SK-N-SH treated with all-trans-retinoic acid at 6 μM for 48 hours (cell line): ENCODE measurements at regions not wholly inside any gene's neighbourhood (a gene's known extent, or its start where the extent isn't known, plus 50 kb on each side); places are given as distances from the start of the nearest gene placed in this dataset.

Source experiments
- ARNTL ChIP-seq: fragments of 450-650 bp; formaldehyde crosslinking; IDR thresholded peaks from 2 replicates; pipeline ENCODE4 v1.5.0; 2020; ENCODE audit warnings: low read depth, mild to moderate bottlenecking, moderate library complexity, borderline replicate concordance
- BACH2 ChIP-seq: fragments of 250-450 bp; sonication (Bioruptor Pico); IDR thresholded peaks from 2 replicates; pipeline ENCODE4 v1.9.0; 2021; ENCODE audit warnings: mild to moderate bottlenecking, borderline replicate concordance
- GLIS3 ChIP-seq: fragments of 250-450 bp; sonication (Bioruptor Pico); IDR thresholded peaks from 2 replicates; pipeline ENCODE4 v1.5.0; 2020; ENCODE audit warnings: mild to moderate bottlenecking, moderate library complexity
- OSR1 ChIP-seq: fragments of 250-450 bp; sonication (Bioruptor Pico); IDR thresholded peaks from 2 replicates; pipeline ENCODE4 v1.8.0; 2022; ENCODE audit warnings: moderate library complexity, mild to moderate bottlenecking, inconsistent platforms
- RARB ChIP-seq: fragments of 250-450 bp; sonication (Bioruptor Pico); IDR thresholded peaks from 2 replicates; pipeline ENCODE4 v1.8.0; 2021; ENCODE audit warnings: mild to moderate bottlenecking, moderate library complexity
- SNAI2 ChIP-seq: fragments of 250-450 bp; sonication (Bioruptor Pico); IDR thresholded peaks from 2 replicates; pipeline ENCODE4 v1.5.0; 2020; ENCODE audit warnings: mild to moderate bottlenecking, moderate library complexity
- ZNF565 ChIP-seq: fragments of 450-650 bp; formaldehyde crosslinking; conservative IDR thresholded peaks from 2 replicates; pipeline ENCODE4 v1.5.0; 2020; ENCODE audit warnings: low read depth, mild to moderate bottlenecking, moderate library complexity
- ZNF70 ChIP-seq: fragments of 450-650 bp; formaldehyde crosslinking; IDR thresholded peaks from 2 replicates; pipeline ENCODE4 v1.5.0; 2020; ENCODE audit warnings: mild to moderate bottlenecking, moderate library complexity
- ZNF8 ChIP-seq: fragments of 450-650 bp; formaldehyde crosslinking; IDR thresholded peaks from 2 replicates; pipeline ENCODE4 v1.5.0; 2020; ENCODE audit warnings: mild to moderate bottlenecking, moderate library complexity
- TF ChIP-seq, protein P1 (sequence below): fragments of 250-450 bp; sonication (Bioruptor Pico); IDR thresholded peaks from 2 replicates; pipeline ENCODE4 v1.8.0; 2020; ENCODE audit warnings: mild to moderate bottlenecking, moderate library complexity, borderline replicate concordance
- TF ChIP-seq, protein P2 (sequence below): fragments of 250-450 bp; sonication (Bioruptor Pico); IDR thresholded peaks from 2 replicates; pipeline ENCODE4 v1.8.0; 2021; ENCODE audit warnings: low read depth, mild to moderate bottlenecking, moderate library complexity, borderline replicate concordance
- TF ChIP-seq, protein P3 (sequence below): fragments of 250-450 bp; sonication (Bioruptor Pico); IDR thresholded peaks from 2 replicates; pipeline ENCODE4 v1.5.1; 2021; ENCODE audit warnings: mild to moderate bottlenecking, moderate library complexity

DNA sequence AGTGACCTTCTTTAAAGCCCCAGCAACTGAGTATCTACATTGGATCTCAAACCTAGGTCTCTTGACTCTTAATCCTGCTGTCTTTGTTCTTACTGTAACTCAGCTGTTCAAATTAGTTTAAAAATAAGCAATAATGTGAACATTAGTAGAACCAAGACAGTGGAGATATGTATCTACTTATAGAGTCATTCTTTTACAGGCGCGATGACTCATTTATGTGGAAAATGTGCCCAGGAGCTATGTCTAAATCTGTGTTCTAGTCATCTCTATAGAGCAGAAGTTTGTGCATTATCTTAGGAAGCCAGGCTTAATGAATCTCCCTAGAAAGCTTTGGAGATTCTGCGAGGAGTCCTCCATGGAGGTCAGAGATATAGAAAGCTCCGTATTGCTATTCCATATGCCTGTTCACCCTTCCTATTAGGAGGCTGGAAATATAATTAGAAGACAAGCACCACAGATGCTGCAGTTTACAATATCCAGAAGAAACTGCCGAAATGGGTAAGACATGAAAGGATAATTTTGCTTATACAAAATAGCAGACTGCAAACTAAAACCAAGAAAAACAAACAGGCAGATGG, 211.6 kb downstream of the TRIB2 start:
- TF ChIP-seq BACH2 (CRISPR knock-in tag) (no peak), RARB (CRISPR knock-in tag) (no peak), ZNF565 (CRISPR knock-in tag) (no peak), SNAI2 (0 out of 2 replicates have a peak, but pooled peaks have one; percentile 61), ZNF70 (no peak), ZNF8 (CRISPR knock-in tag) (no peak), GLIS3 (no peak), ARNTL (no peak), OSR1 (CRISPR knock-in tag) (no peak)
- TF ChIP-seq, protein P1, sequence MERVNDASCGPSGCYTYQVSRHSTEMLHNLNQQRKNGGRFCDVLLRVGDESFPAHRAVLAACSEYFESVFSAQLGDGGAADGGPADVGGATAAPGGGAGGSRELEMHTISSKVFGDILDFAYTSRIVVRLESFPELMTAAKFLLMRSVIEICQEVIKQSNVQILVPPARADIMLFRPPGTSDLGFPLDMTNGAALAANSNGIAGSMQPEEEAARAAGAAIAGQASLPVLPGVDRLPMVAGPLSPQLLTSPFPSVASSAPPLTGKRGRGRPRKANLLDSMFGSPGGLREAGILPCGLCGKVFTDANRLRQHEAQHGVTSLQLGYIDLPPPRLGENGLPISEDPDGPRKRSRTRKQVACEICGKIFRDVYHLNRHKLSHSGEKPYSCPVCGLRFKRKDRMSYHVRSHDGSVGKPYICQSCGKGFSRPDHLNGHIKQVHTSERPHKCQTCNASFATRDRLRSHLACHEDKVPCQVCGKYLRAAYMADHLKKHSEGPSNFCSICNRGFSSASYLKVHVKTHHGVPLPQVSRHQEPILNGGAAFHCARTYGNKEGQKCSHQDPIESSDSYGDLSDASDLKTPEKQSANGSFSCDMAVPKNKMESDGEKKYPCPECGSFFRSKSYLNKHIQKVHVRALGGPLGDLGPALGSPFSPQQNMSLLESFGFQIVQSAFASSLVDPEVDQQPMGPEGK (CRISPR knock-in tag) = no peak
- TF ChIP-seq, protein P2, sequence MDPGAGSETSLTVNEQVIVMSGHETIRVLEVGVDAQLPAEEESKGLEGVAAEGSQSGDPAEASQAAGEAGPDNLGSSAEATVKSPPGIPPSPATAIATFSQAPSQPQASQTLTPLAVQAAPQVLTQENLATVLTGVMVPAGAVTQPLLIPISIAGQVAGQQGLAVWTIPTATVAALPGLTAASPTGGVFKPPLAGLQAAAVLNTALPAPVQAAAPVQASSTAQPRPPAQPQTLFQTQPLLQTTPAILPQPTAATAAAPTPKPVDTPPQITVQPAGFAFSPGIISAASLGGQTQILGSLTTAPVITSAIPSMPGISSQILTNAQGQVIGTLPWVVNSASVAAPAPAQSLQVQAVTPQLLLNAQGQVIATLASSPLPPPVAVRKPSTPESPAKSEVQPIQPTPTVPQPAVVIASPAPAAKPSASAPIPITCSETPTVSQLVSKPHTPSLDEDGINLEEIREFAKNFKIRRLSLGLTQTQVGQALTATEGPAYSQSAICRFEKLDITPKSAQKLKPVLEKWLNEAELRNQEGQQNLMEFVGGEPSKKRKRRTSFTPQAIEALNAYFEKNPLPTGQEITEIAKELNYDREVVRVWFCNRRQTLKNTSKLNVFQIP (CRISPR knock-in tag) = no peak
- TF ChIP-seq, protein P3, sequence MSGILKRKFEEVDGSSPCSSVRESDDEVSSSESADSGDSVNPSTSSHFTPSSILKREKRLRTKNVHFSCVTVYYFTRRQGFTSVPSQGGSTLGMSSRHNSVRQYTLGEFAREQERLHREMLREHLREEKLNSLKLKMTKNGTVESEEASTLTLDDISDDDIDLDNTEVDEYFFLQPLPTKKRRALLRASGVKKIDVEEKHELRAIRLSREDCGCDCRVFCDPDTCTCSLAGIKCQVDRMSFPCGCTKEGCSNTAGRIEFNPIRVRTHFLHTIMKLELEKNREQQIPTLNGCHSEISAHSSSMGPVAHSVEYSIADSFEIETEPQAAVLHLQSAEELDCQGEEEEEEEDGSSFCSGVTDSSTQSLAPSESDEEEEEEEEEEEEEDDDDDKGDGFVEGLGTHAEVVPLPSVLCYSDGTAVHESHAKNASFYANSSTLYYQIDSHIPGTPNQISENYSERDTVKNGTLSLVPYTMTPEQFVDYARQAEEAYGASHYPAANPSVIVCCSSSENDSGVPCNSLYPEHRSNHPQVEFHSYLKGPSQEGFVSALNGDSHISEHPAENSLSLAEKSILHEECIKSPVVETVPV = no peak
